IPS-15b (cell line): ENCODE measurements at regions not wholly inside any gene's neighbourhood (a gene's known extent, or its start where the extent isn't known, plus 50 kb on each side); places are given as distances from the start of the nearest gene placed in this dataset.

Experiments
- H3K27me3 ChIP-seq: one replicate; pipeline ENCODE4 v1.6.1; 2013; ENCODE audit warnings: low read length; ENCODE audit not compliant: control insufficient read depth, insufficient read depth
- H3K36me3 ChIP-seq: one replicate; pipeline ENCODE4 v1.6.1; 2013; ENCODE audit warnings: low read length; ENCODE audit not compliant: control insufficient read depth, insufficient read depth
- H3K4me1 ChIP-seq: one replicate; pipeline ENCODE4 v1.6.1; 2013; ENCODE audit warnings: mild to moderate bottlenecking, low read length; ENCODE audit not compliant: control insufficient read depth, insufficient read depth
- H3K4me3 ChIP-seq: one replicate; pipeline ENCODE4 v1.5.1; 2013; ENCODE audit warnings: low read depth, low read length
- H3K9ac ChIP-seq: one replicate; pipeline ENCODE4 v1.6.1; 2013; ENCODE audit warnings: low read depth, mild to moderate bottlenecking, low read length
- H3K9me3 ChIP-seq: one replicate; pipeline ENCODE4 v1.6.1; 2013; ENCODE audit warnings: mild to moderate bottlenecking, low read length; ENCODE audit not compliant: control insufficient read depth, insufficient read depth

GRCh38 chr19:33879818-33880575, 83.3 kb downstream of the KCTD15 start:
- H3K36me3 ChIP-seq, result no peaks in the 10 kb centered on the region
- H3K9me3 ChIP-seq, result no peaks in the 10 kb centered on the region
- H3K9ac ChIP-seq, result no peak overlapping the region
- H3K4me3 ChIP-seq, result no peak overlapping the region
- peaks cover 9% of the 10 kb centered on the region for H3K4me1 ChIP-seq
- H3K27me3 ChIP-seq, result no peaks in the 10 kb centered on the region

GRCh38 chr19:33883859-33884519, 87.3 kb downstream of the KCTD15 start:
- Histone ChIP-seq H3K9me3 (no peaks in the 10 kb centered on the region), H3K9ac (peak overlapping the region; percentile 50), H3K27me3 (no peaks in the 10 kb centered on the region), H3K4me1 (peaks cover 9% of the 10 kb centered on the region), H3K36me3 (no peaks in the 10 kb centered on the region), H3K4me3 (peak overlapping the region; percentile 16)

DNA sequence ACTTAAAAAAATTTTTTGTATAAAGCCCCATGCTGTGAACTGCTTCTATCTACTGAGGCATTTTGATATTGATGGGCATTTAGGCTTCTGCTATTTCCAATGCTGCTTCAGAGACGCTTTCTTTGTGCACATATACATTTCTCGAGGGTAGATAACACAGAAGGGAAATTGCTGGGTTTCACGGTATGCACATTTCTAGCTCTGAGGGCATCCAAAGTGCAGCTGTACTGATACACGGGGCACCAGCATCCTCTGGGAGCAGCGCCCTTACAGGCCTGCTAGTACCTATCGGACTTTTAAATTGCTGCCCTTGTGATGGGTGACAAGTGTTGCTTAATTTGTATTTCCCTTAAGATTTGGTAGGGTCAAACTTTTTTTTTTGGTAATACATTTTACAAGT, 88.6 kb downstream of the KCTD15 start:
- no peak overlapping the region for H3K9ac ChIP-seq
- H3K9me3 ChIP-seq, result no peaks in the 10 kb centered on the region
- no peaks in the 10 kb centered on the region for H3K36me3 ChIP-seq
- no peaks in the 10 kb centered on the region for H3K27me3 ChIP-seq
- peaks cover 9% of the 10 kb centered on the region for H3K4me1 ChIP-seq
- no peak overlapping the region for H3K4me3 ChIP-seq

GRCh38 chr19:33887891-33888290, 91.2 kb downstream of the KCTD15 start:
- peaks cover 9% of the 10 kb centered on the region for H3K4me1 ChIP-seq
- no peaks in the 10 kb centered on the region for H3K9me3 ChIP-seq
- H3K4me3 ChIP-seq, result no peak overlapping the region
- no peaks in the 10 kb centered on the region for H3K27me3 ChIP-seq
- H3K9ac ChIP-seq, result no peak overlapping the region
- H3K36me3 ChIP-seq, result no peaks in the 10 kb centered on the region

GRCh38 chr19:33888665-33889064, 92.0 kb downstream of the KCTD15 start:
- Histone ChIP-seq H3K36me3 (no peaks in the 10 kb centered on the region), H3K27me3 (no peaks in the 10 kb centered on the region), H3K9ac (no peak overlapping the region), H3K4me1 (peaks cover 6% of the 10 kb centered on the region), H3K4me3 (no peak overlapping the region), H3K9me3 (no peaks in the 10 kb centered on the region)

DNA sequence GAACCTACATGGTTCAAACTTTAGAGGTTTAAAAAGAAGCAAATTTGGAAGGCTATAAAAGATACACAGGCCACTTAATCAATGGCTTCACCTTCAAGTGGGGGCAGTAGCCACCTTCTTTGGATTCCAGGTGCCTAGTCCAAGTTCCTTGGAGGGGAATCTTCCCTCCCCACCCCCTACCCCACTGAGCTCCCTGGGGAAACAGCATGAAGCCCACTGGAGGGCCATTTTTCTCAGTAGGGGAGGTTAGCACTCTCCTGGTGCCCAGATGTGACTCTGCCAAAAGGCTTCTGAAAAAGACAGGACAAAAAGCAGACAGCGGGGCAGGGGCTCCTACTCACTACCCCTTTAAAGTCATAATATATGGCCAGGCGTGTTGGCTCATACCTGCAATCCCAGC, 93.9 kb downstream of the KCTD15 start:
- no peaks in the 10 kb centered on the region for H3K36me3 ChIP-seq
- no peak overlapping the region for H3K4me3 ChIP-seq
- no peaks in the 10 kb centered on the region for H3K9me3 ChIP-seq
- no peaks in the 10 kb centered on the region for H3K27me3 ChIP-seq
- no peaks in the 10 kb centered on the region for H3K4me1 ChIP-seq
- H3K9ac ChIP-seq, result no peak overlapping the region

DNA sequence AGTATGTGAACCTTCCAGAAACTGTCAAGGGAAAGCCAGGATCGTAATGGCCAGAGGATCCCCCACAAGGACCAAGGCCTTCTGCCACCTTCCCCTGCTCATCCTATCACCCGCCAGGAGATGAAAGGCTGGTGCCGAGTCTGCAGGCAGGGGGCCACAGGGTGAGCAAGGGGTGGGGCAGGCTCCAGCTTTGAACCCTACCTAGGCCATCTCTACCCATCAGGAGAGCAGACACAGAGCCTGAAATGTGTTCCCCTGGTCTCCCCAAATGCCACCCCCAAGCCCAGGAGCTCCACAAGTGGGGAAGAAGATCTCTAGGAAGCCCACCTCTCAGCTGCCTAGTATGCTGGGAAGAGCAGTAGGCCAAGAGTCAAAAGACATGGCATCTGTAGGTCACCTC, 95.1 kb downstream of the KCTD15 start:
- Histone ChIP-seq H3K9ac (no peak overlapping the region), H3K4me1 (no peaks in the 10 kb centered on the region), H3K4me3 (no peak overlapping the region), H3K9me3 (no peaks in the 10 kb centered on the region), H3K36me3 (no peaks in the 10 kb centered on the region), H3K27me3 (no peaks in the 10 kb centered on the region)

- Histone ChIP-seq H3K27me3 (no peaks in the 10 kb centered on the region), H3K4me1 (no peaks in the 10 kb centered on the region), H3K4me3 (no peak overlapping the region), H3K9ac (no peak overlapping the region), H3K9me3 (peaks cover 4% of the 10 kb centered on the region), H3K36me3 (no peaks in the 10 kb centered on the region)
Measured at GRCh38 chr19:33894787-33895186, 98.1 kb downstream of the KCTD15 start.

DNA sequence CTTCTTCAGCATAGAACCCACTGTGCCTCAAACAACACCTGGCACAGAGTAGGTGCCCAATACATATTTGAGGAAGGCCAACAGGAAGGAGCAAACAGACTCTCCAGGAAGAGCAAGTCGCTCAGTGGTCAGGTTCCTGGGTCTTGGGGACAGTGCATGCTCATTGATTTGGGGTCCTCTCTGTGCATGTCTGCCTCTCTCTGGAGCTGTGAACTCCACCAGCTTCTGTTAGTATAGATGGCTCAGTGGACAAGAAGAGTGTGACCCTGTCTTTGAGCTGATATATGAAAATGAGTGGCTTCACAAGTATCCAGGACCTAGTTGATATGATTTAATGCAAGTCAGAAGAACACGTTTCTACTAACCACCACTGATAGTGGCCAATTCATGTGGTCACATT, 98.7 kb downstream of the KCTD15 start:
- Histone ChIP-seq H3K27me3 (no peaks in the 10 kb centered on the region), H3K9ac (no peak overlapping the region), H3K9me3 (peaks cover 4% of the 10 kb centered on the region), H3K4me1 (no peaks in the 10 kb centered on the region), H3K36me3 (no peaks in the 10 kb centered on the region), H3K4me3 (no peak overlapping the region)

- Histone ChIP-seq H3K9me3 (peaks cover 4% of the 10 kb centered on the region), H3K27me3 (no peaks in the 10 kb centered on the region), H3K9ac (no peak overlapping the region), H3K4me1 (no peaks in the 10 kb centered on the region), H3K4me3 (no peak overlapping the region), H3K36me3 (no peaks in the 10 kb centered on the region)
Measured at GRCh38 chr19:33898062-33898677, 101.5 kb downstream of the KCTD15 start.

DNA sequence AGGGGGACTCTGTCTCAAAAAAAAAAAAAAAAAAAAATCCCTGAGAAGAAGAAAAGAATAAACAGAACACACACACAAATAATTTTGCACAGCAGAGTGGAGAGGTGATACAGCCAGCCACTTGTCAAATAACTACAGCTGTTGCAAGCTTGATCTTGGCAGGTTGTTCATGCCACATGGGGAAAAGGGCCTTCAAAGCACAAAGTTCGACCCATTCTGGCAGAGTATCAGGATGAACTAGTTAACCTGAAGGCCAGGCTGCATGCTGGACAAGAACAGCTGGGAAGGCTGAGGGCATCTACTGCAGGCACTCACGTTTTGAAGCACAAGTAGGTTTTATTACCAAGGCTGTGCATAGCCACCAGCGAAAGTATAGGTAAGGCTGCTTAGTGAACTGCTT, 104.1 kb downstream of the KCTD15 start:
- no peak overlapping the region for H3K4me3 ChIP-seq
- H3K4me1 ChIP-seq, result peaks cover 6% of the 10 kb centered on the region
- no peak overlapping the region for H3K9ac ChIP-seq
- peaks cover 4% of the 10 kb centered on the region for H3K9me3 ChIP-seq
- no peaks in the 10 kb centered on the region for H3K36me3 ChIP-seq
- H3K27me3 ChIP-seq, result no peaks in the 10 kb centered on the region

GRCh38 chr19:33902395-33902794, 105.7 kb downstream of the KCTD15 start:
- H3K36me3 ChIP-seq, result no peaks in the 10 kb centered on the region
- no peaks in the 10 kb centered on the region for H3K27me3 ChIP-seq
- no peak overlapping the region for H3K4me3 ChIP-seq
- peaks cover 6% of the 10 kb centered on the region for H3K4me1 ChIP-seq
- H3K9me3 ChIP-seq, result peaks cover 4% of the 10 kb centered on the region
- no peak overlapping the region for H3K9ac ChIP-seq
